ENCODE measurements at regions not wholly inside any gene's neighbourhood (a gene's known extent, or its start where the extent isn't known, plus 50 kb on each side); places are given as distances from the start of the nearest gene placed in this dataset.

DNA sequence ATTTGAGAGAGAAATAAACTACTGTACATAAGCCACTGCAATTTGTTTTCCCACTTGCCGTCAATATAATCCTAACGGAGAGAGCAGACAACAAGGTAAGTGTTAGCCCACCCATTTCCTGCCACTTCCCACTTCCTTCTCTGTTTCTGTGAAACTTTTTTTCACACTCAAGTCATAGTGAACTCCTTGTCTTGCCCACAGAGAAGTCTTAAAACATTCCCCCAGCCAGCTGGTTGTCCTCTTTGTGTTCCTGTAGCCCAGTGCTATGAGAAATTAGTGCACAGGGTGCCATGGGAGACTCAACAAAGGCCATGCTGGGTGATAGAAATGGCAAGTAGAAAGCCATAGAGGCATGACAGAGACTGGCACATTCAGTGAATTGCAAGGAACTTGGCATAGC lies 208.6 kb downstream of the BLID start:
- ChIA-PET CTCF (no interaction called here), POLR2A (no interaction called here)
- Mint-ChIP-seq H3K4me3 (no peak overlapping the region), H3K4me1 (peaks cover 24% of the 10 kb centered on the region), H3K27ac (no peak overlapping the region), H3K27me3 (peaks cover 9% of the 10 kb centered on the region), H3K9me3 (ENCODE audit: insufficient read depth) (no peaks in the 10 kb centered on the region)
- Histone ChIP-seq H3K4me1 (ENCODE audit: control insufficient read depth in 2 of 2, insufficient read depth in 2 of 2, low read length in 2 of 2) (peaks cover 10 to 20% of the 10 kb centered on the region in 2 donors), H3K9me3 (ENCODE audit: control extremely low read depth in 1 of 3, control insufficient read depth in 2 of 3, insufficient read depth in 1 of 3, low read length in 2 of 3) (no peaks in the 10 kb centered on the region), H4K20me1 (ENCODE audit: control insufficient read depth, insufficient read depth, low read length, poor library complexity, severe bottlenecking) (no peaks in the 10 kb centered on the region), H3K27me3 (replicated peaks in 1 of 4; ENCODE audit: control extremely low read depth in 1 of 4, control insufficient read depth in 3 of 4, insufficient read depth in 4 of 4, low read length in 3 of 4) (no peaks in the 10 kb centered on the region), H3K27ac (ENCODE audit: low read length in 2 of 2) (no peak overlapping the region), H3K36me3 (replicated peaks in 1 of 2; ENCODE audit: control extremely low read depth in 1 of 2, control insufficient read depth in 1 of 2, extremely low read depth in 1 of 2, insufficient read depth in 2 of 2, low read length in 1 of 2) (no peaks in the 10 kb centered on the region), H3K9ac (ENCODE audit: low read length) (no peak overlapping the region), H3K4me3 (ENCODE audit: control extremely low read depth in 1 of 5, extremely low read depth in 1 of 5, insufficient read depth in 1 of 5, low read depth in 2 of 5, low read length in 4 of 5) (no peak overlapping the region), H3K4me2 (replicated peaks; ENCODE audit: low read depth, low read length, poor library complexity, severe bottlenecking) (no peak overlapping the region), H3K79me2 (ENCODE audit: control insufficient read depth, insufficient read depth, low read length) (no peaks in the 10 kb centered on the region), H2AFZ (ENCODE audit: insufficient read depth, low read depth, low read length, poor library complexity, severe bottlenecking) (no peak overlapping the region)
- 0% methylated on average over 2 of the region's 2 CpGs for WGBS (ENCODE audit: insufficient coverage)
- no peak for TF ChIP-seq EZH2 (IDR thresholded peaks at IDR 0.05; ENCODE audit: borderline replicate concordance, insufficient read depth, low read depth, low read length, poor library complexity, severe bottlenecking)
- TF ChIP-seq, protein P1, sequence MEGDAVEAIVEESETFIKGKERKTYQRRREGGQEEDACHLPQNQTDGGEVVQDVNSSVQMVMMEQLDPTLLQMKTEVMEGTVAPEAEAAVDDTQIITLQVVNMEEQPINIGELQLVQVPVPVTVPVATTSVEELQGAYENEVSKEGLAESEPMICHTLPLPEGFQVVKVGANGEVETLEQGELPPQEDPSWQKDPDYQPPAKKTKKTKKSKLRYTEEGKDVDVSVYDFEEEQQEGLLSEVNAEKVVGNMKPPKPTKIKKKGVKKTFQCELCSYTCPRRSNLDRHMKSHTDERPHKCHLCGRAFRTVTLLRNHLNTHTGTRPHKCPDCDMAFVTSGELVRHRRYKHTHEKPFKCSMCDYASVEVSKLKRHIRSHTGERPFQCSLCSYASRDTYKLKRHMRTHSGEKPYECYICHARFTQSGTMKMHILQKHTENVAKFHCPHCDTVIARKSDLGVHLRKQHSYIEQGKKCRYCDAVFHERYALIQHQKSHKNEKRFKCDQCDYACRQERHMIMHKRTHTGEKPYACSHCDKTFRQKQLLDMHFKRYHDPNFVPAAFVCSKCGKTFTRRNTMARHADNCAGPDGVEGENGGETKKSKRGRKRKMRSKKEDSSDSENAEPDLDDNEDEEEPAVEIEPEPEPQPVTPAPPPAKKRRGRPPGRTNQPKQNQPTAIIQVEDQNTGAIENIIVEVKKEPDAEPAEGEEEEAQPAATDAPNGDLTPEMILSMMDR (IDR thresholded peaks at IDR 0.05): no peak
- intact Hi-C loops (cut with micrococcal nuclease): no loop called here
- ATAC-seq (ENCODE audit: low read depth) (no peak), DNase-seq (no peak)

DNA sequence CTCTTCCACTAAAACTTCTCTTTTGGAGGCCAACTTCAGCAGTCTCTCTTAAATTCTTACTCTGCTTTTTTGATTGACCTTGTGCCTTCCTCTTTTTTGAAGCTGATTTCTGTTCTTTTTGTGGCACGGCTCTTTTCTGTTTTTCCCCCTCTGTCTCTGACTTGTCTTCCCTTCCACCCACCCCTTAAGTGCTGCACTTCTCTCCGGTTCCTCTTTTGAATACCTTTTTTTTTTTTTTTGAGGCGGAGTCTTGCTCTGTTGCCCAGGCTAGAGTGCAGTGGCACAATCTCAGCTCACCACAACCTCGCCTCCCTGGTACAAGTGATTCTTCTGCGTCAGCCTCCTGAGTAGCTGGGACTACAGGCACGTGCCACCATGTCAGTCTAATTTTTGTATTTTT lies 211.9 kb downstream of the BLID start:
- Histone ChIP-seq H3K4me1 (ENCODE audit: control insufficient read depth in 2 of 2, insufficient read depth in 2 of 2, low read length in 2 of 2) (peaks cover 10 to 20% of the 10 kb centered on the region in 2 donors), H3K36me3 (replicated peaks in 1 of 2; ENCODE audit: control extremely low read depth in 1 of 2, control insufficient read depth in 1 of 2, extremely low read depth in 1 of 2, insufficient read depth in 2 of 2, low read length in 1 of 2) (no peaks in the 10 kb centered on the region), H3K9ac (ENCODE audit: low read length) (no peak overlapping the region), H4K20me1 (ENCODE audit: control insufficient read depth, insufficient read depth, low read length, poor library complexity, severe bottlenecking) (no peaks in the 10 kb centered on the region), H3K4me2 (replicated peaks; ENCODE audit: low read depth, low read length, poor library complexity, severe bottlenecking) (peak overlapping the region; percentile 46), H3K79me2 (ENCODE audit: control insufficient read depth, insufficient read depth, low read length) (no peaks in the 10 kb centered on the region), H3K27ac (ENCODE audit: low read length in 2 of 2) (peak overlapping the region in 1 of 2 donors; percentile 38), H3K4me3 (ENCODE audit: control extremely low read depth in 1 of 5, extremely low read depth in 1 of 5, insufficient read depth in 1 of 5, low read depth in 2 of 5, low read length in 4 of 5) (no peak overlapping the region), H2AFZ (ENCODE audit: insufficient read depth, low read depth, low read length, poor library complexity, severe bottlenecking) (peak overlapping the region; percentile 44), H3K27me3 (replicated peaks in 1 of 4; ENCODE audit: control extremely low read depth in 1 of 4, control insufficient read depth in 3 of 4, insufficient read depth in 4 of 4, low read length in 3 of 4) (no peaks in the 10 kb centered on the region), H3K9me3 (ENCODE audit: control extremely low read depth in 1 of 3, control insufficient read depth in 2 of 3, insufficient read depth in 1 of 3, low read length in 2 of 3) (no peaks in the 10 kb centered on the region)
- WGBS (ENCODE audit: insufficient coverage): 13% methylated on average over 3 of the region's 6 CpGs
- DNase-seq (peak; percentile 57), ATAC-seq (ENCODE audit: low read depth) (peak; percentile 31)
- H3K4me1 Mint-ChIP-seq: peaks cover 24% of the 10 kb centered on the region
- no peaks in the 10 kb centered on the region for H3K9me3 Mint-ChIP-seq (ENCODE audit: insufficient read depth)
- ChIA-PET CTCF (no interaction called here), POLR2A (no interaction called here)
- no peak overlapping the region for H3K27ac Mint-ChIP-seq
- peaks cover 9% of the 10 kb centered on the region for H3K27me3 Mint-ChIP-seq
- peak overlapping the region; percentile 12 for H3K4me3 Mint-ChIP-seq
- intact Hi-C loops (cut with micrococcal nuclease): no loop called here
- TF ChIP-seq, protein P1 (IDR thresholded peaks at IDR 0.05): no peak
- TF ChIP-seq EZH2 (IDR thresholded peaks at IDR 0.05; ENCODE audit: borderline replicate concordance, insufficient read depth, low read depth, low read length, poor library complexity, severe bottlenecking): no peak
